Activated CD8-positive, alpha-beta memory T cell treated with anti-CD3 and anti-CD28 coated beads for 48 hours (primary cell): ENCODE measurements at regions not wholly inside any gene's neighbourhood (a gene's known extent, or its start where the extent isn't known, plus 50 kb on each side); places are given as distances from the start of the nearest gene placed in this dataset.

Experiments used
- DNase-seq, 3 experiments: peaks; one replicate each; pipeline ENCODE4 v3.0.0-alpha.2; 2020; ENCODE audit warnings: low read depth in 2 of 3, low spot score in 2 of 3

GRCh38 chr6:113392551-113393055 lies 464.5 kb upstream of the MARCKS start:
- DNase-seq, result no peak

GRCh38 chr6:113394216-113394615 lies 462.9 kb upstream of the MARCKS start:
- DNase-seq, result no peak

- no peak for DNase-seq
These were observed 462.4 kb upstream of the MARCKS start for GRCh38 chr6:113394729-113395128.

GRCh38 chr6:113396730-113397129 lies 460.4 kb upstream of the MARCKS start:
- DNase-seq, result no peak

- no peak for DNase-seq
These were observed 459.9 kb upstream of the MARCKS start for GRCh38 chr6:113397236-113397635.

- DNase-seq, result no peak
These were observed 455.9 kb upstream of the MARCKS start for GRCh38 chr6:113401231-113401630.

- DNase-seq, result no peak
These were observed 454.6 kb upstream of the MARCKS start for GRCh38 chr6:113402544-113402943.

- no peak for DNase-seq
These were observed 453.1 kb upstream of the MARCKS start for GRCh38 chr6:113403966-113404595.

GRCh38 chr6:113405326-113406047 lies 451.7 kb upstream of the MARCKS start:
- DNase-seq, result no peak

GRCh38 chr6:113406048-113406695 lies 451.0 kb upstream of the MARCKS start:
- DNase-seq, result no peak

- no peak for DNase-seq
These were observed 446.1 kb upstream of the MARCKS start for GRCh38 chr6:113411011-113411410.

GRCh38 chr6:113412589-113413357 lies 444.4 kb upstream of the MARCKS start:
- no peak for DNase-seq

- no peak for DNase-seq
These were observed 442.6 kb upstream of the MARCKS start for GRCh38 chr6:113414511-113414910.

GRCh38 chr6:113416170-113416569 lies 441.0 kb upstream of the MARCKS start:
- DNase-seq, result no peak

- DNase-seq, result no peak
These were observed 436.9 kb upstream of the MARCKS start for GRCh38 chr6:113420290-113420689.

GRCh38 chr6:113421997-113422396 lies 435.1 kb upstream of the MARCKS start:
- DNase-seq, result no peak

- DNase-seq, result no peak
These were observed 433.2 kb upstream of the MARCKS start for GRCh38 chr6:113423956-113424355.

GRCh38 chr6:113425977-113426660 lies 431.0 kb upstream of the MARCKS start:
- no peak for DNase-seq

- no peak for DNase-seq
These were observed 429.5 kb upstream of the MARCKS start for GRCh38 chr6:113427617-113428016.

GRCh38 chr6:113428702-113429101 lies 428.4 kb upstream of the MARCKS start:
- no peak for DNase-seq
